T-helper 2 cell (primary cell): ENCODE measurements at regions not wholly inside any gene's neighbourhood (a gene's known extent, or its start where the extent isn't known, plus 50 kb on each side); places are given as distances from the start of the nearest gene placed in this dataset.
"Not testable (repeated sequence)": the region's sequence is repeated elsewhere in the genome, so short reads cannot be mapped to it uniquely, and the experiment has no call there.

Source experiments
- DNase-seq, 5 experiments: peaks; one replicate each; pipeline versions ENCODE4 v3.0.0 to v3.0.0-alpha.2; 2012 to 2022

DNA sequence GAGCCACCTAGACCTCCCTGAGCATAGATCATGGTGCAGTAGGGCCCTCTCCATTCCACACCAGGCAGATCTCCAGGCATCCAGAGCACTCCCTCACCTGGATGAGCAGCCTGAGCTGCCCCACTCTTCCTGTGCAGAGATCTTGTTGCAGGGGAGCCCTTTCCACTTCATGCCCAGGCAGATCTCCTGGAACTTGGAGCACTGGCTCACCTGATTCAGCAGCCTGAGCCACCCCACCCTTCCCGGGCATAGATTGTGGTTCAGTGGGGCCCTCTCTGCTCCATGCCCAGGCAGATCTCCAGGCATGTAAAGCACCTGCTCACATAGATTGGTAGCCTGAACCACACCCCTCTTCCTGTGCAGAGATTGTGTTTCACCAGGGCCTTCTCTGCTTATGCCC is 78.0 kb downstream of the SEC16B start:
- no peak for DNase-seq

DNA sequence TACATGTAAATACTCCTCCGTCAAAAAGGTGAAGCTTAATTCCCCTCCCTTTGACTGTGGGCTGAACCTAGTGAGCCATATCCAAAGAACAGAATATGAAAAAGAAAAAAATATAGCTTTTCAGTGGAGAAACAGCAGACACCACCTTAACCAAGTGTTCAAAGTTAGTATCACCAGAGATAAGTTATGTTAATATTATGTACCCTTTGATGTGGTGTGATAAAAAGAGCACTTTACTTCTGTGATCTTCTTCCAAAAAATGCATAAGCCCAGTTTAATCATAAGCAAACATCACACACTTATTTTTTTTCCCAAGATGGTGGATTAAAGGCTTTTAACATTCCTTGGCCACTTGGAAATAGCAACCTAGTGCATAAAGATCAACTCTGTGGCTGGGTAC is 79.4 kb downstream of the SEC16B start:
- DNase-seq = no peak

DNA sequence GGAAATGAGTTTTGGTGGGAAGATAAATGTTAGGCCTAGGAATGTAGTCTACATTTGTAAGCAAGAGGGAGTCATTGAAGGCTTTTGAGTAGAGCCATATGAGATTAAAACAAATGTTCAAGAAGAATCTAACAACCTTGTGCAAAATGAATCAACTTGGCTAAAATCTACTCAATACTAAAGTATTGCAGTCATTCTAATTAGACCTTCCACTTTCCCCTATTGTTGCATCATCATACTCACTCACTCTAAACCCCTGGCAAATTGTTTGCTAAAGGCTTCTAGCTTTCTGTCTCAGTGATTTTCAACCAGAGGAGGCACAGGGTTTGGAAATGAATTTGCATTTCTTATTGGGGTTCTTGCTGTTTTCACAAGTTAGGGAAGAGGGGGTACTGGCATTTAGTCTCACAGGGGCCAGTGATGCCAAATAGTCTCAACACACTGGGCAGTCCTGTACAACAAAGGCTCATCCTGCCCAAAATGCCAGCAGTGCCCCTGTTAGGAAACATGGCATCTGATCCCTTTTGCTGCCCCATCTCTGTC is 85.3 kb downstream of the SEC16B start:
- DNase-seq = no peak

DNA sequence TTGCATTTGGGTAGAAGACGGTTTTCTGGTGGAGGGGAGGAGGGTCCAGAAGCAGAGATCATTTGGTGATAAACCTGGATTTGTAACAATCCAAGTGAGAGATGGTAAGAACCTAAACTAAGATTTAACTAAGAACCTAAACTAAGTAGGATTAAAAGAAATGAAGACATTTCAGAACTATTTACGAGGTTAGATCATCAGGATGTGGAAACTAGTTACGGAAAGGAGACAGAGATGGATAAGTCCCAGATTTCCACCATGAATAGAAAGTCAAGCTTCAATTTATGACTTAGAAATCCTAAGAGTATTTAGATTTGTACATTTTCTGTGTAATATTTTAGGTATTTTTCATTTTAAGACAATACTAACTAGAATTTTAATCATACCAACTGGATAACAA is 86.3 kb downstream of the SEC16B start:
- no peak for DNase-seq

DNA sequence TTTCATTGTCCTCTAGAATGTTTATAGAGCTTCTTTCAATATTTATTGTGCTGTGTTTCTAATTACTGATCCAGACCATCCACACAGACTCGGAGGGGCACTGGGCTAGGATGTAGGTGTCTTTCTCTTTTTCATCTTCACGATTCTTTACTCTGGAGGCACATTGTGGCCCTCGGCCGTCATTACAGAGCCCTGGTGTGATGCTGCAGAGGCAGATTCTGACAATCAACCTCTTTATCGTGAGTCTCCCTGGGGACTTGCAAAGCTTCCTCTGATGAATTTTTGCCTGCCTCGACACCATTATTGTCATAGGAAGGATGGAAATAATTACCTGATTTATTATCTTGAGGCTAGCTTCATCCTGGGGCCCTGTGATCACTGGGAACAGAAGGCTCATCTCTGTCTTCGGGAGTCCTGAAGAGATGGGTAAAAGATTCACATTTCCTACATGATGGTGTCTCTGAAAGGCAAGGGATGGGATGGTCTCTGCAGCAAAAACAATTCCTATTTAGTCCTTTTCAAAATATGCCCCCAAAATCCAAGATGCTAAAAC is 89.4 kb downstream of the SEC16B start:
- no peak for DNase-seq

DNA sequence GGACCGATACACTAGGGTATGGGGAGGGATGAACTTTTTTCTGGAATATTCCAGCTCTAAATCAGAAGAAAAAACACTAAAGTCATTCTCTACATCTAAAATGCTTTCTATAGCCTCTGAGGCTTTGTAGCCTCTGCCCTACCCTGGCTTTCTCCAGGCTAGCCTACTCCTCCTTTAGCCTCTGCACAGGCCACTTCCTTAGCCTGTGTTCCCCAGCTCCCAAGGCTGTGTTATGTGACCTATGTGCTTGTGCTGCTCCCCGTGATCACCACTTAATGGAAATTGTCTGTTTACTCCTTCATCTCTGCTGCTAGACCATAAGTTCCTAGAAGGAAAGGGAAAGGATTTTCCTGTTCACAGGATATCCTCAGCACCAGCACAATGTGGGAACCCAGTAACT is 92.8 kb downstream of the SEC16B start:
- no peak for DNase-seq

DNA sequence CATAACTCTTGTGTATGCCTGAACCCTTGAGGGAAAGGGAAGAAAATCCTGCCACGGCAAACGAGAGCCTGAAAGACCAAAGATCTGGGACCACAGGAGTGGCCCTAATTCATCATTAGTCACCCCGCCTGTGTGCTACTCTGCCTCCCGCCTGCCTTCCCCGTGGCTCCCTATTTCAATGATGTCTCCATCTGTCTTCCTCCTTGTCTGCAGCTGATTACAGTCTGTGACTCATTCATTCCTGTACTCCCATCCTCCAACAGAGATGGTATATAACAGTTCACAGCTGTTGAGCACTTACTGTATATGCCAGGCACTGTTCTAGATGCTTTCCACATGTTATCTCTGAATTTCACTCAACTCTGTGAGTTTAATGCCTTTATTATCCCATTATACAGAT is 96.6 kb downstream of the SEC16B start:
- DNase-seq = no peak

DNA sequence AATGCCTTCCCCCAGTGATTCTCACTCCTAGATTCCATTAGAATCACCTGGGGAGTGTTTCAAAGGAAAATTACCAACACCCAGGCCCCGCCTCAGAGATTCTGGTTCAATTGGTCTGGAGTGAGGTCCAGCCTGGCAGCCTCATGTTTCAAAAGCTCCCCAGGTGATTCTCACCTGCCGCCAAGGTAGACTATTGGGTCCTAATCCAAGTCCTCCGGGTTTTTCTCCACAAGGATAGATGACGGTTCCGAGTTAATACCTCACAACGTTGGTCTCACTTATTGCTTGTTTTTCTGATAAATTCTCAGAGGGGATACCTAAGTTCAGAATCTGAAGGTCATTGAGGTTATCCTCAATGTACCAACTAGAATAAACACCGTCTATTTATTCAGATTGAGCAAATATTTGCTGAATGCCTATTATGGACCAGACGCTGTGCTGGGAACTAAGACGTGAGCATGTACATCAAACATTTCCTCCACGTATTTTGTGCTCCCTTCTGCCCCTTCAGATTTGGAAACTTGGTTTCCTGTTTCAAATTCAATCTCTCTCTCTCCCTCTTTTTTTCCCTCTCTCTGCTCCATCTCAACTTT is 97.5 kb downstream of the SEC16B start:
- no peak for DNase-seq

DNA sequence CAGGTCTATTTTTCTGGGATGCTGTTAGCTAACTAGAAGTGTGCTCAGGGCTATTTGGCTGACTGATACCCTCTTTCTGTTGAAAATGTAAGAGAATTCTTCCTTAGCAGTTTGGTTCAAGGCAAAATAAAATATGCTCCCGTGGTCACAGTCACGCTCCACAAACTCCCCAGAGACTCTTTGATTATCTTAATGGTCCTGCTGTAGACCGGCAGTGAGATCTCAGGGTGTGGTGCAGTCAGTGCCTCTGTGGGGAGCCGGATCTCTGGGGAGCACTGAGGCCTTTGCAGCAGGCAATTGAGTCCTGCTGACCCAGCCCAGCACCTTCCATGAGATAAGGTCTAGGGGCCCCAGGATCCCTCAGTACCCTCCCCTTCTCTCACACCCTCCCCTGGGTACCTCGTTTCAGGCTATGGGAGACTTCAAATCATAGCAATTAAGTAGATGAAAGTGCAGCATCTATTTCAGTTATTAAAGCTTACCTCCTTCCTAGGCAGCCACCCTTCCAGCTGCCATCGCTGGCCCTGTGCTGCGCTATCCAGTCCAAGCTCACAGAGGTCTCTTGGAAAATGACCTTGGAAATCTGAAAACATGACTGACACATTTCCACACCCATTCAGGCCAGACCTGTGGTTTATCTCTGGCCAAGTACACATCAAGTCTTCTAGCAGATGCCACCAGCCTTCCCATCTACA is 98.1 kb downstream of the SEC16B start:
- no peak for DNase-seq

DNA sequence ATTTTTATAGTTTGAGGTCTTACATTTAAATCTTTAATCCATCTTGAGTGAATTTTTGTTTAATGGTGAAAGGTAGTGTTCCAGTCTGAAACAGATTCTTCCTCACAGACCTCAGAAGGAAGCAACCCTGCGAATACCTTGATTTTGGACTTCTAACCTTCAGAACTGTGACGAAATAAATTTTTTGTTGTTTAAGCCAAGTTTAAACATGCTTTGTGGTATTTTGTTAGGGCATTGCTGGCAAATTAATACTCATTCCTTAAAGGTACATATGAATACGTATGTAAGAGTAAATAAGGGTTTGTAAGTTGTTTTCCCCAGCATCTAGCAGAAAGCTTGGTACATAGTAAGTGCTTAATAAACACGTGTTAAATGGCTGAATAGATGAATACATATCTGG is 100.3 kb downstream of the SEC16B start:
- DNase-seq = no peak

DNA sequence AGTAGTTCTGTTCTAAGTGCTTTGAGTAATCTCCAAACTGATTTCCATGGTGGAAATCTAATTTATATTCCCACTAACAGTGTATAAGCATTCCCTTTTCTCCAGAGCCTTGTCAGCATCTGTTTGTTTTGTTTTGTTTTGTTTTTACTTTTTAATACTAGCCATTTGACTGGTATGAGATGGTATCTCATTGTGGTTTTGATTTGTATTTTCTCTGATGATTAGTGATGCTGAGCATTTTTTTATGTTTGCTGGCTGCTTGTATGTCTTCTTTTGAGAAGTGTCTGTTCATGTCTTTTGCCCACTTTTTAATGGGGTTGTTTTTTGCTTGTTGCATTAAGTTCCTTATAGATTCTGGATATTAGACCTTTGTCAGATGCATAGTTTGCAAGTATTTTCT is 100.8 kb downstream of the SEC16B start:
- DNase-seq = not testable (repeated sequence)

DNA sequence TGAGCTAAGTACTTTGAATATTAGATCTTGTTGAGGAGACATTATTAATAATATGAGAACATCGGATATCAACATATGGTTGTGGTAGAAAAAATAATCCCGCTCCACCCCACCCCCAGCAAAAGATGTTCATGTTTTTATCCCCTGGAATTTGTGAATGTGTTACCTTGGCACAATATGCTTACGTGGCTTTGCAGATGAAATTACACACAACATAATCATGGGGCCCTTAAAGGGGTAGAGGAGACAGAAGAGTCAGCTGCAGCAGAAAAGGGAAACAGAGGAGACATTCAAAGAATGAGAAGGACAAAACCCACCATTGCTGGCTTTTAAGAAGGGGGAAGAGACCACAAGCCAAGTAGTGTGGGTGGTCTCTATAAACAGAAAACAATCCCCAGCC is 104.1 kb downstream of the SEC16B start:
- no peak for DNase-seq

DNA sequence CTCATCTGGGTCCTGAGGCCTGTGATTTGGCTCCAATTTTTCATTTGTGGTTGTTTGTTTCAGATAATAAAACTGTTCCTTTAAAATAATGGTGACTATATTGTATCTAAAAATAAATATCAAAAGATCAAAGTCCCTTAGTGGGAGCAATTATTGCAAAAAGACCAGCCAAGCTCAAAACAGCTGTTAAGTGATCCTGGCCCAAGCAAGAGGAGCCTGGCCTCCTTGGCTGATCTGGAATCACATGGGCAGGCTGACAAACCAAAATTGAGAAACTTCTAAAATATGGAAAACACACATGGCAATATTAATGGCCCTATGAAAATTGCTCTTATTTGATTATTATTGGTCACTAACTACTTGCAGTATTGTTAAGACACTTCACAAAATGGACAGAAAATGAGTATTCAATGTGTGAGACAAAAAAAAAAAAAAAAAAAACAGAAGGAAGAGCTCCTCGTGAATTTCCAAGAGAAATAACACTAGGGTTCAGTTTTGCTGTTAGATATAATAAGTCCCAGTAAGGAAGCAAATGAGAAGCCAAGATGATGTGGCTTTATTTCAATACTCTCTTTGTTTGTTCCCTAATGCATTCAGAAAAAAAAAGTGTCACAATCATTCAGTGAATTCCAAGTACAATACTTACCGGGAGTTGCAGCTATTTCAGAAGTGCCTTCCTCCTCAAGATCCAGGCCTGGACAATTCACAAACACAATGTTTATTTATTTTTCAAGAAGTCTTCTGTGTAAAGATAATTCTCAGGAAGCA is 105.1 kb downstream of the SEC16B start:
- no peak for DNase-seq

DNA sequence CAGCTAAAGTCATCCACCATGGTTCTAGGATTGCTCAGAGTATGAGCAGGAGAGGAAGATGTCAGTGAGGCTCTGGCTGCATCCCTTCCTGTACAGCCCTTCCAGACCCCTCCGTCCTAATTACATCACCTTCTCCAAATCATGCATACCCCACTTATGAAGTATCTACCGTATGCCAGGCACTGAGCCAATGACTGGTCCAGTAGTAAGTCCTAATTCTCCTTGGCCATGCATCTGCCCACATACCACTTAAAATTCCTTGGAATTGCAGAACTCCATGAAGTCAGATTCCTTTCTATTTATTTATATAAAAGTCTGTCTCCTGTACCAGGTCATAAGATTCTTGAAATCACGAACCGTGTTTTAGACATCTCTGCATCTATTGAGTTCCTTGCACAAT is 106.1 kb downstream of the SEC16B start:
- DNase-seq = no peak

DNA sequence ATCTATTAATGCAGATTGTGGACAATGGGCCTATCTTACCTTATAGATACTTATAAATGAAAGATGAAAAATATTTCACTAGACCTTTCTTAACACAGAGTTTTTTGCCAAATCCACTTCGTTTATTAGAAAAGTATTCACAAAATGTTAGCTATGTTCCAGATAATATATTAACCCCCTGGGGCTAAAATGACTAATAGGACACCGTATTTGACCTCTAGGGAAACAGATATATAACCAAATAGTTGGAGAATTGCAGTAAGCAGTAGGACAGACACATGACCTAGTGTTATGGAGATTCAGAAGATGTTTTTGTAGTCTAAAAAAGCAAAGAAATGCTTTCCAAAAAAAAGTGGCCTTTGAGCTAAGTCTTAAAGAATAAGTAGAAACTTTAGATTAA is 106.9 kb downstream of the SEC16B start:
- DNase-seq = no peak

DNA sequence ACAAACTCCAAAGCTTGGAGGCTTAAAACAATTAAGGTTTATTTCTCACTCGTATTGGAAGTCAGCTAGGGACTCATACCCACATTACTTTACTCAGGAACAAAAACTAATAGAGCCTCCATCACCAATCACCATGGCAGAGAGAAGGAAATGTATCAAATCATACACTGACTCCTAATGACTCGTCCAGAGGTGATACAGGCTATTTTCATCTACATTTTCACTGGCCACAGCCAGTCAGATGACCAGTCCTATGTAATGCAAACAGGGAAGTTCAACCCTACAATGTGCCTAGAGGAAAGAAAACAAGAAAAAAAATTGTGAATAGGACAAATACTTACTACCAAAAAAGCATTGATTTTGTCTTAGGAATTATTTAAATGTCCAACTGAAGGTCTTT is 110.3 kb downstream of the SEC16B start:
- DNase-seq = no peak

DNA sequence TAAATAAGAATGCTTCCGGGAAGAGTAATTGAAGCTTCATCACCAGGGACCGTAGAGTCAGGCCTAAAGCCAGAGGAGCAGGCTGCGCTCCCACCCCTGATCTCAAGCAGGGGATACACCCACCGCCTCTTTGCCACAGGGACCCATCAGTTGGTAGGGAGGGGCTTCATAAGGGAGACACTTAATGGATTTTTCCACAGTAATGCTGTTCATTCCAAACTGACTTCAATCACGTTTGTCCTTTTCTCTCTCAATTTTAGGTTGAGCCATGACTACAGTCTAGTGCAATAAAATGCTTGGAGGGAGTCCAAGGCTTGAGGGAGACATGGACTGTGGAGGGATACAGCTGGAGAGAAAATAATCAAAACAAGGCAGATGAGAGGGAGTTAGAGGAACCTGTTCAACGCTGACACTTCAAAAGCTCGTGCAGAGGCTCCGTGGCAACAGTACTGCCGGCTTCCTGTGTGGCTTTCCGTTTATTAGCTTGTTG is 111.5 kb downstream of the SEC16B start:
- DNase-seq = no peak

DNA sequence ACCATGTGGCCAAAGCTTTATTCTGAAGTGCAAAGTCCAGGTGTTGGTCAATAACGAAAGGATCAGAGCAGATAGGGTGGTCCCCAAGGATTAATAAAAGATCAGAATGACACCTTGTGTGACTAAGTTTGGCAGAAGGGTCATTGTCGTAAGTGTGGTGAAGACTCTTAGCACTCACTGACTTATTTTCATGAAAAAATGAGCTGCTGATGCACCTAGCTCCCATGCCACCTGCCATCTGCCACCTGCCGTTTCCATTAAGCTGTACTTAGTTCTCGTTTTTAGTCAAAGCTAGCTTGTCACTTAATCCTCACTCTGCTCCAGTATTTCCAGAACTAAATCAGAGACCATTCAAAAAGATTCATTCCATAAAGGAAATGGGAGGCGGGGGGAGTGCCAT is 112.6 kb downstream of the SEC16B start:
- DNase-seq = no peak

DNA sequence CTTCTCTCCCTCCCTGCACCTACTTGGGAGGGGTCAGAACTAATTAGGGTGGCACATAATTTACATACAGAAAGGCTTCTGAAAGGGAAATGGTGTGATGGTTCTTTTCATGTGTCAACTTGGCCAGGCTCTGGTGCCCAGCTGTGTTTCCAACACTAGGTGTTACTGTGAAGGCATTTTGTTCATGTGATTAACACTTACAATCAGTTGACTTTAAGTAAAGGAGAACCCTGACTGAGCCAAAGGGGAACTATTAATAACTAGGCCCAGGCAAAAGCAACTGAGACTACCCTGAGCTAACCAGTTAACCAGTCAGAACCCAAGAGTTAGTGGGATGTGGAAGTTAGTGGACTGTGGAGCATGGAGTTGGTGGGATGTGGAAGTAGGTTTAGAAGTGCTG is 114.9 kb downstream of the SEC16B start:
- DNase-seq = no peak

DNA sequence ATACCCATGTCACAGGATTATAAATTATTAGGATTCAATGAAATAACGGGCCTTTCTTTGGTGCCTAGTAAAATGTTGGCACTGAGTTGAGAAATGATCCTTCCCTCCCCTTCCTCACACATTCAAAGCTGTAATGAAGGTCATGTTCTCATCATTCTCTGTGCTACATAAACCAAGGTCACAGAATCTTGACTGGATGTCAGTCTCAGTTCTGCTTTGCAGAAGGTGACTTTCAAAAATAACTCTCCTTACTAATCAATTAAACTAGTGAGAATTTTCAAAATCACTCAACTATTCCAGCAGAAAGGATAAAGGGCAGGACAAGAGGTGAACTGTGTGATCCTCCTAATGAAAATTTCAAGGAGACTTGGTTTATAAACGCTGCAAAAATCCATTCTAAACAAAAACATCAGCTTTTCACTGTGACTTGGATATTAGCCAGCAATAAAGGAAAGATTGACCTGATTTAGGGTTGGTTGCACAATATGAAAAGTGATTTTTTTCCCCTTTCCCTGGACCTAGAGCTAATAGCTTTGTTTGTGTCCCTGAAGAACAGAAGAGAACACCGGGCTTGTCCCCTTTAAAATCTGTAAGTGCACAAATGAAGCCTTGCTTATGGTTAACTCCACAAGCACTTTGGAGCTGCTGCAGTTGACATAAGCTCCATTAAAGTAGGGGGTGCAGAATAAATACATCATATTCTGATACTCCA is 120.1 kb downstream of the SEC16B start:
- DNase-seq = no peak

DNA sequence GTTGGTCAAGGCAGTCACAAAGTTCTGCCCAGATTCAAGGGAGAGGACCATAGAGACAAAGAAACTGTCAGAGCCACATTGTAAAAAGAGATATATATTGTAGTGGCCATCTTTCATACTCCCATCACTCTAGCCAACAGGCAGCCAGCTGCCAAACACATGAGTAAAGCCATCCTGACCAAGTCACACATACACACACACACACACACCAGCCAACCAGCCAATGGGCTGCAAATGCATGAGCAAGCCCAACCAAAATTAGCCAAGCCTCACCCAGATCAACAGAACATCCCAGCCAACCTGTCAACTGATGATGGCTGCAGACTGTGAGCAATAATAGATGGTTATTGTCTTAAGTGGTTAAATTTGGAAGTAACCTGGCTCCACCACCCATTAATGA is 120.7 kb downstream of the SEC16B start:
- no peak for DNase-seq

DNA sequence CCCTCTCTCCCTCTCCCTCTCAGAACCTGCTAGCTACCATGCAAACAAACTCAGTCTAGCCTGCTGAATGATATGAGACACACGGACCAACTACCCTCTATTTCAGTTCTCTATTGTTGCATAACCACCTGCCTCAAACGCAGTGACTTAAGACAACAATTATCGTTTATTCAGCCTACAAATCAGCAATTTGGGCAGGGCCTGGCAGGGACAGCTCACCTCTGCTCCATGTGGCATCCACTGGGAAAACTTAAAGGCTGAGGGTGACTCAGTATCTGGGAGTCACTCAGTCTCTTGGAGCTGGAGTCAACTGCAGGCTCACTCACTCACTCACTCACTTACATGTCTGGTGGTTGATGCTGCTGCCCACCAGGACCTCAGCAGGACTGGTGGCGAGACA is 121.3 kb downstream of the SEC16B start:
- DNase-seq = no peak

DNA sequence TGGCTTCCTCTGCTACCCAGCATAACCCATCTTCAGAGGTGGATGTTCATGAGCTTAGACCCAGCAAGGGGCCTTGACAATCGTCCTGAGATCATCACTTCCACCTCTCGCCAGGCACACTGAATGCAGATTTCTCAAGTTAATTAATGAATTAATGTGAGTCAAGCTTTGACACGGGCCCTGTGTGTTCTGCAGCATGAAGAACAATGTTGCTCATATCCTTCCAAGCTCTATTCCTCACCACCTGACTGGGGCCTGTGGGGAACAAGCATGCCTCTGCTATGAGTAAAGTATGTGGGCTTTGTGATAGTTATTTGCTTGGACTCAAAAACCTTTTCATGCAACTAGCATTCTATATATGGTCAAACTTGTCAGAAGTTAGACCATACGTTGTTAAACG is 122.0 kb downstream of the SEC16B start:
- no peak for DNase-seq
